Naive thymus-derived CD4-positive, alpha-beta T cell (primary cell): ENCODE measurements at regions not wholly inside any gene's neighbourhood (a gene's known extent, or its start where the extent isn't known, plus 50 kb on each side); places are given as distances from the start of the nearest gene placed in this dataset.

Source experiments
- ATAC-seq: fragments of 150-1000 bp; cut with Tn5 transposase; 2 replicates; pipeline ENCODE4 v1.10.0; 2021; ENCODE audit warnings: mild to moderate bottlenecking, moderate library complexity
- CTCF ChIA-PET: fragments of 350-600 bp; sonication (Branson Sonifier 250); formaldehyde crosslinking; loops from one replicate; lab custom pipeline; 2021; ENCODE audit warnings: antibody characterized with exemption; lab: Charles Lee
- POLR2A ChIA-PET: fragments of 350-600 bp; sonication (Branson Sonifier 250); formaldehyde crosslinking; loops from one replicate; lab custom pipeline; 2021; ENCODE audit warnings: antibody characterized with exemption, inconsistent platforms; lab: Charles Lee
- DNase-seq, 9 donors: peaks; one replicate each; pipeline versions ENCODE4 v3.0.0 to v3.0.0-alpha.2; 2020 to 2022; ENCODE audit warnings: mixed read lengths in 1 of 9
- H3K27ac ChIP-seq: one replicate; pipeline ENCODE4 v1.7.0; 2013; ENCODE audit warnings: mild to moderate bottlenecking, low read depth, low read length, moderate library complexity
- H3K27me3 ChIP-seq, 2 donors: one replicate each; pipeline ENCODE4 v1.7.0; 2013; ENCODE audit warnings: low read length in 2 of 2, mild to moderate bottlenecking in 2 of 2, moderate library complexity in 2 of 2; ENCODE audit not compliant: control insufficient read depth in 2 of 2, insufficient read depth in 2 of 2
- H3K36me3 ChIP-seq, 3 experiments: 1 replicate in 2 of 3; 2 replicates in 1 of 3; pipeline ENCODE4 v1.7.0; 2013; ENCODE audit warnings: low read length in 3 of 3, mild to moderate bottlenecking in 3 of 3, moderate library complexity in 1 of 3; ENCODE audit not compliant: insufficient read depth in 3 of 3, control insufficient read depth in 2 of 3
- H3K4me1 ChIP-seq, 2 donors: one replicate each; pipeline ENCODE4 v1.7.0; 2013; ENCODE audit warnings: low read length in 2 of 2, mild to moderate bottlenecking in 2 of 2, moderate library complexity in 1 of 2; ENCODE audit not compliant: control insufficient read depth in 2 of 2, insufficient read depth in 2 of 2
- H3K4me3 ChIP-seq: 2 replicates; pipeline ENCODE4 v1.7.0; 2013; ENCODE audit warnings: mild to moderate bottlenecking, low read length
- H3K9me3 ChIP-seq, 3 experiments: 1 replicate in 2 of 3; 2 replicates in 1 of 3; pipeline ENCODE4 v1.7.0; 2013; ENCODE audit warnings: low read length in 3 of 3; ENCODE audit not compliant: control insufficient read depth in 2 of 3
- H3K27ac Mint-ChIP-seq, 9 donors: one replicate each; pipeline ENCODE4 v1.8.0; 2020 to 2022; ENCODE audit warnings: mixed read lengths in 9 of 9, mild to moderate bottlenecking in 8 of 9, moderate library complexity in 5 of 9, inconsistent platforms in 2 of 9
- H3K27me3 Mint-ChIP-seq, 5 donors: one replicate each; pipeline ENCODE4 v1.8.0; 2021 to 2022; ENCODE audit warnings: mixed read lengths in 5 of 5, mild to moderate bottlenecking in 1 of 5
- H3K36me3 Mint-ChIP-seq, 5 donors: one replicate each; pipeline ENCODE4 v1.8.0; 2020 to 2022; ENCODE audit warnings: mixed read lengths in 5 of 5, mild to moderate bottlenecking in 3 of 5, inconsistent platforms in 1 of 5
- H3K4me1 Mint-ChIP-seq, 7 donors: one replicate each; pipeline ENCODE4 v1.8.0; 2020 to 2022; ENCODE audit warnings: mixed read lengths in 7 of 7, mild to moderate bottlenecking in 3 of 7, inconsistent platforms in 1 of 7
- H3K4me3 Mint-ChIP-seq, 10 donors: one replicate each; pipeline ENCODE4 v1.8.0; 2020 to 2022; ENCODE audit warnings: mild to moderate bottlenecking in 10 of 10, mixed read lengths in 10 of 10, moderate library complexity in 6 of 10, inconsistent platforms in 2 of 10
- H3K9me3 Mint-ChIP-seq, 11 donors: one replicate each; pipeline ENCODE4 v1.8.0; 2020 to 2022; ENCODE audit warnings: mixed read lengths in 11 of 11, mild to moderate bottlenecking in 4 of 11, inconsistent platforms in 1 of 11, moderate library complexity in 1 of 11
- intact Hi-C, 2 donors: fragments of 100-400 bp; cut with micrococcal nuclease; formaldehyde crosslinking; loops; one replicate each; pipeline ENCODE4 v1.15.1; 2023

GRCh38 chr9:89956907-89957306 lies 352.1 kb downstream of the GADD45G start:
- Histone ChIP-seq H3K27me3 (no peaks in the 10 kb centered on the region), H3K27ac (no peak overlapping the region), H3K36me3 (no peaks in the 10 kb centered on the region), H3K9me3 (no peaks in the 10 kb centered on the region), H3K4me3 (no peak overlapping the region), H3K4me1 (no peaks in the 10 kb centered on the region)
- ChIA-PET CTCF (no interaction called here), POLR2A (no interaction called here)
- ATAC-seq: no peak
- no peaks in the 10 kb centered on the region for H3K36me3 Mint-ChIP-seq
- no peak for DNase-seq
- H3K4me1 Mint-ChIP-seq: peaks cover 9 to 17% (median 11%) of the 10 kb centered on the region in 7 donors
- peaks cover 0 to under 1% (median 0%) of the 10 kb centered on the region in 5 donors for H3K27me3 Mint-ChIP-seq
- H3K27ac Mint-ChIP-seq: no peak overlapping the region
- H3K9me3 Mint-ChIP-seq: peaks cover 0 to 3% (median 0%) of the 10 kb centered on the region in 11 donors
- H3K4me3 Mint-ChIP-seq: no peak overlapping the region
- intact Hi-C loops: no loop called here

- H3K4me3 ChIP-seq: no peak overlapping the region
- Mint-ChIP-seq H3K36me3 (no peaks in the 10 kb centered on the region), H3K4me1 (peaks cover 13 to 21% (median 16%) of the 10 kb centered on the region in 7 donors), H3K27me3 (no peaks in the 10 kb centered on the region), H3K4me3 (no peak overlapping the region), H3K9me3 (no peaks in the 10 kb centered on the region), H3K27ac (no peak overlapping the region)
- H3K9me3 ChIP-seq: no peaks in the 10 kb centered on the region
- no peaks in the 10 kb centered on the region for H3K27me3 ChIP-seq
- ChIA-PET POLR2A (no interaction called here), CTCF (no interaction called here)
- H3K36me3 ChIP-seq: no peaks in the 10 kb centered on the region
- no peak overlapping the region for H3K27ac ChIP-seq
- intact Hi-C loops: no loop called here
- ATAC-seq: no peak
- peaks cover 4 to 6% of the 10 kb centered on the region in 2 donors for H3K4me1 ChIP-seq
- no peak for DNase-seq
These were observed 353.3 kb downstream of the GADD45G start for GRCh38 chr9:89958086-89958485.

- Mint-ChIP-seq H3K9me3 (peaks cover 0 to 2% (median 0%) of the 10 kb centered on the region in 11 donors), H3K27ac (peak overlapping the region in 8 of 9 donors; percentile 45 to 83 (median 61)), H3K27me3 (no peaks in the 10 kb centered on the region), H3K36me3 (no peaks in the 10 kb centered on the region), H3K4me1 (peaks cover 13 to 27% (median 16%) of the 10 kb centered on the region in 7 donors), H3K4me3 (peak overlapping the region; percentile 52 to 83 (median 63))
- H3K4me1 ChIP-seq: peaks cover 4 to 6% of the 10 kb centered on the region in 2 donors
- ChIA-PET CTCF (no interaction called here), POLR2A (no interaction called here)
- ATAC-seq (no peak), DNase-seq (peak in 4 of 9 donors; percentile 7 to 15 (median 11))
- intact Hi-C loops: loop anchor here in 1 of 2 donors (5.0 kb wide), 1 partner anchor 36 kb away; no protein-coding TSS in a partner anchor
- H3K27me3 ChIP-seq: no peaks in the 10 kb centered on the region
- H3K4me3 ChIP-seq: peak overlapping the region; percentile 31
- no peaks in the 10 kb centered on the region for H3K9me3 ChIP-seq
- H3K27ac ChIP-seq: no peak overlapping the region
- no peaks in the 10 kb centered on the region for H3K36me3 ChIP-seq
These were observed 357.0 kb downstream of the GADD45G start for GRCh38 chr9:89961616-89962341.

- DNase-seq (no peak), ATAC-seq (no peak)
- Mint-ChIP-seq H3K27me3 (peaks cover 0 to 2% (median 0%) of the 10 kb centered on the region in 5 donors), H3K36me3 (no peaks in the 10 kb centered on the region), H3K4me3 (peak overlapping the region in 4 of 10 donors; percentile 1 to 32 (median 26)), H3K27ac (peak overlapping the region in 2 of 9 donors; percentile 2 to 22), H3K9me3 (peaks cover 0 to 2% (median 0%) of the 10 kb centered on the region in 11 donors), H3K4me1 (peaks cover 13 to 27% (median 16%) of the 10 kb centered on the region in 7 donors)
- H3K27ac ChIP-seq: no peak overlapping the region
- H3K36me3 ChIP-seq: no peaks in the 10 kb centered on the region
- no peak overlapping the region for H3K4me3 ChIP-seq
- no peaks in the 10 kb centered on the region for H3K27me3 ChIP-seq
- intact Hi-C loops: loop anchor here in 1 of 2 donors (5.0 kb wide), 1 partner anchor 34 kb away; no protein-coding TSS in a partner anchor
- H3K9me3 ChIP-seq: no peaks in the 10 kb centered on the region
- POLR2A ChIA-PET: no interaction called here
- H3K4me1 ChIP-seq: peaks cover 4 to 6% of the 10 kb centered on the region in 2 donors
- CTCF ChIA-PET: no interaction called here
These were observed 358.5 kb downstream of the GADD45G start for GRCh38 chr9:89963280-89963679.

GRCh38 chr9:89967527-89967926 lies 362.7 kb downstream of the GADD45G start:
- DNase-seq: no peak
- Histone ChIP-seq H3K4me1 (peaks cover 0 to under 1% of the 10 kb centered on the region in 2 donors), H3K4me3 (no peak overlapping the region), H3K36me3 (no peaks in the 10 kb centered on the region), H3K27me3 (no peaks in the 10 kb centered on the region), H3K27ac (no peak overlapping the region), H3K9me3 (no peaks in the 10 kb centered on the region)
- ChIA-PET CTCF (no interaction called here), POLR2A (no interaction called here)
- H3K4me1 Mint-ChIP-seq: peaks cover 0 to 19% (median 5%) of the 10 kb centered on the region in 7 donors
- H3K27ac Mint-ChIP-seq: no peak overlapping the region
- H3K36me3 Mint-ChIP-seq: peaks cover 0 to 2% (median 0%) of the 10 kb centered on the region in 5 donors
- no peak overlapping the region for H3K4me3 Mint-ChIP-seq
- H3K27me3 Mint-ChIP-seq: peaks cover 0 to 7% (median 0%) of the 10 kb centered on the region in 5 donors
- H3K9me3 Mint-ChIP-seq: peaks cover 0 to 2% (median 0%) of the 10 kb centered on the region in 11 donors
- intact Hi-C loops: no loop called here
- ATAC-seq: no peak

GRCh38 chr9:89969156-89969675 lies 364.4 kb downstream of the GADD45G start:
- no peak for DNase-seq
- H3K4me3 Mint-ChIP-seq: no peak overlapping the region
- peaks cover 0 to 7% (median 0%) of the 10 kb centered on the region in 5 donors for H3K27me3 Mint-ChIP-seq
- Histone ChIP-seq H3K27ac (no peak overlapping the region), H3K4me1 (no peaks in the 10 kb centered on the region), H3K27me3 (no peaks in the 10 kb centered on the region), H3K9me3 (no peaks in the 10 kb centered on the region), H3K36me3 (no peaks in the 10 kb centered on the region), H3K4me3 (no peak overlapping the region)
- peaks cover 0 to 27% (median 0%) of the 10 kb centered on the region in 7 donors for H3K4me1 Mint-ChIP-seq
- POLR2A ChIA-PET: no interaction called here
- peaks cover 0 to 2% (median 0%) of the 10 kb centered on the region in 5 donors for H3K36me3 Mint-ChIP-seq
- peaks cover 0 to 4% (median 0%) of the 10 kb centered on the region in 11 donors for H3K9me3 Mint-ChIP-seq
- ATAC-seq: no peak
- CTCF ChIA-PET: no interaction called here
- H3K27ac Mint-ChIP-seq: no peak overlapping the region
- intact Hi-C loops: no loop called here
